HG02840 (cell line): ENCODE measurements at regions not wholly inside any gene's neighbourhood (a gene's known extent, or its start where the extent isn't known, plus 50 kb on each side); places are given as distances from the start of the nearest gene placed in this dataset.

Experiments
- ATAC-seq: cut with Tn5 transposase; IDR thresholded peaks from one replicate; pipeline ENCODE4 v1.9.1; 2021; ENCODE audit warnings: mild to moderate bottlenecking, moderate library complexity, moderate number of reproducible peaks; ENCODE audit not compliant: unreplicated experiment, low FRiP score

DNA sequence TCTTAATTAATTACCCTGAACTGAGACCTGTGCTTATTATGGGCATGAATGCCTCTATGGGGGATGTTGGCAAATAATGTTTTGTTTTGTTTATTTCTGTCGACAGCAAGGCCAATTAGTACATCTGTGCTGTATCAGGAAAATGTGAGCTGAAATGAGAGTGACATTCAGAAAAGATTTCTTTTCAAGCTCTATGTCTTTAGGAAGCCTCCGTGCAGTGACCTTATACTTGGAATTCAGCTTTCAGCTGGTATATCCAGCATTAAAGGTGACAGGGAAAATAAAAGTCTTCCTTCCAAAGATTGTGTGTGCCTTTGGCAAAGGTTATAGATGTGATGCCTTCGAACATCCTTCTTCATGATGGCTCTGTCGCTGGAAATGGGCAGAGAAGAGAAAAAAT is 1061.1 kb downstream of the SORCS3 start:
- no peak for ATAC-seq

DNA sequence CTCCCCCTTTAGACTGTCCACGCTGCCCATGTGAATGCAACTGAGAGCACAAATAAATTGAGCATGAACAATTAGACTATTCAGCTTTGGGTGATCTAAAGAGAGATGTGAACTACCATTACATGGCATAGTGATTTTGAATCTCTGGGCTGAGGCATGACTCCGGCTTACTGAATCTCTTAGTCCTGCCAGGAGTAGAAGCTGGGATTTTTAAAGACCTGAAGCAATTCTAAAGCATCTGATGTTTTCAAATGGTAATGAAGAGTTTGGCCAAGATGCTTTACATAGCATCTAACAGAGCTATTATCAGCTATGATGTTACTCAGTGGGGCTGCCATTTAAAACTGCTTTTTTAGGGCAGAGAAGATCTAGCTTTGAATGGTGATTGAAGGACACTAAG is 1059.1 kb downstream of the SORCS3 start:
- ATAC-seq = no peak

DNA sequence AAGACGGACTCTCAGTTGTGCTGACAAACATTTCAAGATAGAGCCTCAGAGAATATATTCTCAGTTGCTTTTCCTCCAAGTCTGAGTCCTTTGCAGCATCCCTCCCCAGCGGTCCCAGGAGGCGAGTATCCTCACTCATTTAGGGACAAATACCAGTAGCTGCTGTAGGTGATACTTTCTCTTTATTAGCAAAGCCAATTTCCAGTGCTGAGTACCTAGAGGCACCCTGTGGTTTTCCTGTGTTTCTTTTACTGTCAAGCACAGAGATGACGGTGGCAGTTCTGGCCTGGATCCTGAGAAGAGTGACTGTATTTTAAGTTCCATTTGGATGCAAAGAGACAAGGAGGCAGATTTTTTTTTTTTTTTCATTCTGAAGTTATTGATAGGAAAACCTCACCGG is 1058.4 kb downstream of the SORCS3 start:
- no peak for ATAC-seq

DNA sequence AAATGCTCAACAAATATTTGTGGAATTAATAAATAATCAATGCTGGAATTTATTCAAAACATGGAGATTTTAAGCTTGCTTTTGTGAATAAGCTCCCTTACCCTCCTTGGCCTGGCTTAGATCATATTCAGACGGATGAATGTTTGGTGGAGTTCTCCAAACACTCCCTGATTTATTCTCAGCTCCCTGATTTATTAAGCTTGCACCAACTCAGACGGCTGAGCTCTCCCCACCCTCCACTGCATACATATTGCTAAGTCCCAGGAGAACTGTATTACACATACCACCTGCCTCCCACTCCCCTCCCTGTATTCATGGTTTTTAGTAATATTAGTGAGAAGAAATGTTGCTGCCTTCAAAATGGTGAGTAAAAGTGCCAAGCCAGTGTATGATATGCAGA is 1057.5 kb downstream of the SORCS3 start:
- ATAC-seq = no peak

DNA sequence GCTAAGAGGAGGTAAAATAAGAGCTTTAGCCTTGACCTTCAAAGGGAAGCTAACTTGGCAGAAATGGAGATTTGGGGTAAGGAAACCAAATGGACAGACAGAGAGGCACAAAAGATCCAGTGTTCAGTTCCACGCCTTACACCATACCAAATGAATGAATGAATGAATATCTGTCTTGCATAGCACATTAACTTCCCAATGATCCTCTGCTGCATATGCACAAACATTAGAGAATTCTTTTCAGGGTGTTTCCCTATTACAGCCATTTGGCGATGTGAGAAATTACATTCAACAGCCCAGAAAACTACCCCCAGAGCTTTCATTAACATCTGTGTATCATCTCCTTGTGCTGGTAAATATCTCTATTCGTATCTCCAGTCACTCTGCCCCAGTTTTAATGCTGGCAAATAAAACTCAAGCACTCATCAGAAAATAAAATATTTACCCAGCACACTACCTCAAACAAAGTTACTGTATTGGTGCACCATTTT is 1056.2 kb downstream of the SORCS3 start:
- no peak for ATAC-seq

DNA sequence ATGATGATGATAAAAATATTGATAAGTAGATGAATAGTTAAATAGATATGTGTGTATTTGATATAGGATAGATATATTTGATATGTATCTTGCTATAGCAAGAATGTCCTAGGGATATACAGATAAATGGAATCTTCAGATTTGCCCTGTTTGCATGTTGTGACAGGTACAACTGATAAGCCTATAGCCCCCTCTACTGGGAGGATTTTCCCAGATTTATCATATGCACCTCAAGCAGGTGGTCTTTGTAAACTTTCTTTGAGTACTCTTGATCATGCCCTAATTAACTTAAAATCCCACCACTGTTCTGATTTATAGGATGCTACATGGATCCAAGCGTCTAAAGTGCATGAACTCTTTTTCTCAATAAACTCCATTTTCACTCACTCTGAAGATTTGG is 1050.7 kb downstream of the SORCS3 start:
- no peak for ATAC-seq

DNA sequence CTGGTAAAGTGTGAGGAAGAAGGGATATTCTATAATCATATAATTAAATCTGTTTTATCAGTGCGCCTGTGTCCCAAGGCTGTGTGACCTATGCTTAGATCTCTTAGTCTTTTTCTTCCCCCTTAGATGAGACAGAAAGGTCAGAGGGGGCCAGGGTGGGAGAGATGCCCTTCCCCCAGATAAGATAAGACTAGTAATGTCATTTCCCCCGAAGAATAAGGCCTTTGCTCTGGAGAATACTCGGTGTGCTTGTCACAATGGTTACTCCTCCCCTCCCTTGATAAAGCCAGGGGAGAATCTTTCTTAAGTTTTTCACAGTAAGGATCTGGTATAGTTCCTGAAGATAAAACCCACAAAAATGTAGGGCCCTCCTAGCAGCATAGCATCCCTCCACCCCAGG is 1041.8 kb downstream of the SORCS3 start:
- ATAC-seq = no peak

DNA sequence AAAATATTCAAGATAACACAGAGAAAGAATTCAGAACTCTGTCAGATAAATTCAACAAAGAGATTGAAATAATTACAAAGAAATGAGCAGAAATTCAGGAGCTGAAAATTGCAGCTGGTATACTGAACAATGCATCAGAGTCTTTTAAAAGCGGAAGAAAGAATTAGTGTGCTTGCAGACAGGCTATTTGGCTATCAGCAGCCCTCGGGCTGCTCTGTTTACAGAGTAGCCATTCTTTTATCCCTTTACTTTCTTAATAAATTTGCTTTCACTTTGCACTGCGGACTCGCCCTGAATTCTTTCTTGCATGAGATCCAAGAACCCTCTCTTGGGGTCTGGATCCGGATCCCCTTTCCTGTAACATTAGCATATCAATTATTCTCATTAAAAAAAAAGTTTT is 1040.0 kb downstream of the SORCS3 start:
- no peak for ATAC-seq

DNA sequence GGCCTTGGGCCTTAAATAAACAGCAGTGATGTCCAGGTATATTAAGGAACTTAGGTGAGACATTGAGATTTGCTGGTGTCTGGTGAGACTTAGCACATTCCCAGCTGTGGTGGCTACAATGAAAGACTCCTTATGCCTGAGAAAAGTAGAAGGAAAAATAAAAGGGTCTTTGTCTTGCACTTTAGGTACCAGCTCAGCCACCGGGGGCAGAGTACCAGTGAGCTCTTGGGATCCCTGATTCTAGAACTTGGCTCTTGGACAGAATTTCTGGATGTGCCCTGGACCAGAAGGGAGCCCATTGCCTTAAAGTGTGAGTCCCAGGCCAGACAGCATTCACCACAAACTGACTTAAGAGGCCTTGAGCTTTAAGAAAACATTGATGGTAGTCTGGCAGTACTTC is 1038.7 kb downstream of the SORCS3 start:
- ATAC-seq = no peak

DNA sequence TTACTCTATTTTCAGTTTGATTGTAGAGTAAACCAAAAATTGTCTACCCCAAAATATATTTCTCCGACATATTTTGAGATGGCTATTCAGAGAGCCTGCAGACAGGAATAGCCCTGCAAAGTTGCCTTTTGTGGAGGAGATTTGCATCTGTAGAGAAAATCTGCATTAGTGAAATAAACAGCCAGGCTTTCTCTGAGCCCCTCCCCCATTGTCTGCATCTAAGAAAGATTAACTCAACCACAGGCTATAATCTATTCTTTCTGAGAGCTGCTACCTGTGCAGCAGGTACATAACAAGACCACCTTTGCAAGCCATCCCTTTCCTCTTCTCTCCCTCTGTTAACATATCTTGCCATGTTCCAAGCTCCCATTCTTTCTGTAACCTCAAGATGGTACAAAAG is 1034.2 kb downstream of the SORCS3 start:
- ATAC-seq = no peak

DNA sequence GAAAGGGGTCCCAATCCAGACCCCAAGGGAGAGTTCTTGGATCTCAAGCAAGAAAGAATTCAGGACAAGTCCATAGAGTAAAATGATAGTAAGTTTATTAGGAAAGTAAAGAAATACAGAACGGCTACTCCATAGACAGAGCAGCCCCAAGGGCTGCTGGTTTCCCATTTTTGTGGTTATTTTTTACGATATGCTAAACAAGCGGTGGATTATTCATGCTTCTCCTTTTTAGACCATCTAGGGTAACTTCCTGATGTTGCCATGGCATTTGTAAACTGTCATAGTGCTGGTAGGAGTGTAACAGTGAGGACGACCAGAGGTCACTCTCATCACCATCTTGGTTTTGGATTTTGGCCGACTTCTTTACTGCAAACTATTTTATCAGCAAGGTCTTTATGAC is 1033.4 kb downstream of the SORCS3 start:
- no peak for ATAC-seq

DNA sequence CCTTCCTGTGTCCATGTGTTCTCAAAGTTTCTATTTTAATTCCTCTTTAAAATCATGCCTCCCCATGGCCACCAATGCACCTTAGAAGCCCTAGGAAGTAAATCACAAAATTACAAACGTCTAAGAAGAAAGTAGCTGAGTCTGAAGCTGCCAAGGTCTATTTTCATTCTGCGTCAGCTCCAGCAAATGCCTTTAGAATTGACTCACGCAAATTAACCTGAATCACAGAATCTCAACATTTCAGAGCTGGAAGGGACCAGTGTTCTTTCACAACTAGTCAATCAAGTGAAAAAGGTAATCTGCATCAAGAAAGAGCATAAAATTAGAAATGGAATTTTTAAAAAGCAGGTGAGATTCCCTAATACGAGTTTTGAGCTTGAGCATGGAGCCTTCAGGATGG is 1017.6 kb downstream of the SORCS3 start:
- no peak for ATAC-seq

DNA sequence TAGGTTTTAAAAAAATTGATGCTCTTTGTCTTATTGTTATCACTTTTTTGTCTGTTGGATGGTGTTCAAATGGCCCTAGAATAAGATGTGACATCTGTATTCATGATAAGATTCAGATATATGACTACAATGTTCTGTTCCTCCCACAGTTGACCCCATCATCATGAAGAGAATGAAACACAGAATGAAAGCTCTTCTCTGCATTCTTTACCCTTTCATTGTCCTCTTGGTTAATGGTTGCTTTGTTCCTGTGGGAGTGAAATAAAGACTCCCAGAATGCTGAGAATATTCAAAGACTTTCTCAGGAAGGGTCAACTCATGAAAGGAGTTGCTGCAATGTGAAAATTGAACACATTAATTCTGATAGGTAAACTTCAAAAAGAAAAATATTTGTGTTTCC is 1015.8 kb downstream of the SORCS3 start:
- no peak for ATAC-seq

DNA sequence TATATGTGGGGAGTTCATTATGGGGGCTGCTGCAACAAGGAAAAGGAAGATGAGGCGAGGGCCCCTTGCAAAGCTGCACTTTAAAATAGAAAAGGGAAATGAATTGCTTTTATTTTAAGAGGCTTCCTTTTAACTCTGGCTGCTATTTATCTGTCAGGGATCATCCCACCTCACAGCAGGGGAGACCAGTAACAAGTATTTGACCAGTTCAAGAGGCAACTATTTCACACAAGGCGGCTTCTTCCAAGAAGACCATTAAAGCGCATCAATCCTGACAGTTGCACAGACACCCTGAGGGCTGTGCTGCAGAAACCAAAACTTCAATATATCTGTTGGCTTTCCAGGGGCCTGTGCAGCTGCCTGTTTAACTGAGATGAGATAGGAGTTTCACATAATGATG is 1009.2 kb downstream of the SORCS3 start:
- no peak for ATAC-seq

DNA sequence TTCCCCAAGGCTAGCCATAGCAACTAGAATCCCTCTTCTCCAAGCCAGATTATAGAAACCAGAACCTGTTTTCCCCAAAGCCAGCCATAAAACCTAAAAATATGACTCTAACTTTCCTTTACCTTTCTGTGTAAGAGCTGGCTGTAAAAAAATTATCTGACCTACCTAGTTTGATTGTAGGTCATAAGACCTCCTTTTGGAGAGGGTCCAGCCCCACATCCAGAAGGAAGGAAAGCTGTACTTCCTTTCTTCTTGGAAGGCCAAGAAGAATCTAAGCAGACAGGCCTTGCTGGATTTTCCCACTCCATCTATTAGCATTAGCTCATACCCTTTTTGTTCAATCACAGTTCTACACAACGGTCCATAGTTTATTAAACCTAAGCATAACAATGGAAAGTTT is 1006.3 kb downstream of the SORCS3 start:
- no peak for ATAC-seq

DNA sequence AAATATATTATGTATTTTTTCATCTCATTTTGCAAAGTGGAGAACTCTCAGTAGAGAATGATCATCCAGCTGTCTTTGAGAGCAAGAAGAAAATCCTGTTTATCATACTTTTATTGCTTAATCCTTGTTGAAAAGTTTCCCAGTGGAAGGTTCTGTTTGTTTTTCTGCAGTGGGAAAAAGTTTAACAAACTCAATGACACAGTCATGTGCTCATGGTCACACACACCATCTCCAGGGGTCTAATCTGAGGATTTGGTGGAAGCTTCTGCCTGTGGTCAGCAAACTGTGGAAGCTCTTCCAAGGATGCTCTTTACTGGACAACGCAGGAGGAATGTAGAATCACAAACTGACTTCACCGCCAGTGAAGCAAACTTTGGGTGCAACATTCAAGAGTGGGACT is 1003.9 kb downstream of the SORCS3 start:
- ATAC-seq = no peak

DNA sequence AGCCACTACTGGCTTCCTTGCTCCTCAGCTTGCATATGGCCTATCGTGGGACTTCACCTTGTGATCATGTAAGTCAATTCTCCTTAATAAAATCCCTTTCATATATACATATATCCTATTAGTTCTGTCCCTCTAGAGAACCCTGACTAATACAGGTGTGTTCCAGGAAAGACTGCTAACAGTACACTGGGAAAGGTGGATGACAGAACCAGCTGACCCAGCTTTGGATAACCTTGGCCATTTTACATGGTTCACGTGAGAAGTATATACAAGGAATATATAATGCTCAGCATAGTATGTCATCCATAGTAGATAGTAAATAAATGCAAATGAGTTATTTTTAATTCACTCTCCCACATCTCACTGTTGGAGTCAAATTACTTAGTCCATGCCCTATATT is 1003.5 kb downstream of the SORCS3 start:
- ATAC-seq = no peak

DNA sequence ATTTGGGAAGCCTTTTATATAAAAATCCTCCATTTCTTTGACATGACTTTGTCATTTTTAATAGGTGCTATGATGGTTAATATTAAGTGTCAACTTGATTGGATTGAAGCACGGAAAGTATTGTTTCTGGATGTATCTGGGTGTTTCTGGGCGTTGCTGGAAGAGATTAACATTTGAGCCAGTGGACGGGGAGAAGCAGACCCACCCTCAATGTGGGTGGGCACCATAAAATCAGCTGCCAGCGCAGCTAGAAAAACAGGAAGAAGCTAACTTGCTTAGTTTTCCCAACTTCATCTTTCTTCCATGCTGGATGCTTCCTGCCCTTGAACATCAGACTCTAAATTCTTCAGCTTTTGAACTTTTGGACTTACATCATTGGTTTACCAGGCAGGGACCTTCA is 1003.0 kb downstream of the SORCS3 start:
- no peak for ATAC-seq

DNA sequence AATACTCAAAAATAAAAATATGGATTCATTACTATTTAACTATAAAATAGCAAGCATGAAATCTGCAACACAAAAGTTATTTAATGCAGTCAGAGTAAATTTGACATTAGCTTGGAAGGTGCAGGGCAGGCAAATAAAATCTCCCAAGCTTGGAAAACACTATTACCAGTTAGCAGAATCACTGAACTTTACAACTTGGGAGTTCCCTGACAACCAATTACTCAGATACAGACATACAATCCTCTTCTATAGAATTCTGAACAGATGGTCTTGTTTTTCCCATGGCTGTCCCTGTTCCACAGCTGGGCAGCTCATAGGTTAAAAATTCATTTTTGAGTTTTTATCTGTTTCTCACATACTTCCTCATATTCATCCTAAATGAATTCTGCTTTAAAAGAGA is 1002.6 kb downstream of the SORCS3 start:
- no peak for ATAC-seq

DNA sequence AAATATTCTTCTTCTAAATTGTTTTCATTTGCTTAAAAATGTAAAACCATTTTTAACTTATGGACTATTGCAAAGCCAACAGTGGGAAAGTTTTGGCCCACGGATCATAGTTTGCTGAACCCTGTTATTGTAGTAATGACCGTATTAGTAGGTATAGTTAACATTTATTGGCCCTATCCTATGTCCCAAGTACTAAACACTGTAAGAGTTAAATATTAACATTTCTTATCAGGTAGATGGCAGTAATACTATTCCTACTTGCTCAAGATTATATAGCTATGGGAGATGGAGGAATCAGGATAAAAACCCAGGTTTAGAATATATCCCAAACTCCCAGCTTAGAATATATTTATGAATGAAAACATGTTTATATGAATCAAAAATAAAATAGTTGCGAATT is 993.2 kb downstream of the SORCS3 start:
- ATAC-seq = no peak

DNA sequence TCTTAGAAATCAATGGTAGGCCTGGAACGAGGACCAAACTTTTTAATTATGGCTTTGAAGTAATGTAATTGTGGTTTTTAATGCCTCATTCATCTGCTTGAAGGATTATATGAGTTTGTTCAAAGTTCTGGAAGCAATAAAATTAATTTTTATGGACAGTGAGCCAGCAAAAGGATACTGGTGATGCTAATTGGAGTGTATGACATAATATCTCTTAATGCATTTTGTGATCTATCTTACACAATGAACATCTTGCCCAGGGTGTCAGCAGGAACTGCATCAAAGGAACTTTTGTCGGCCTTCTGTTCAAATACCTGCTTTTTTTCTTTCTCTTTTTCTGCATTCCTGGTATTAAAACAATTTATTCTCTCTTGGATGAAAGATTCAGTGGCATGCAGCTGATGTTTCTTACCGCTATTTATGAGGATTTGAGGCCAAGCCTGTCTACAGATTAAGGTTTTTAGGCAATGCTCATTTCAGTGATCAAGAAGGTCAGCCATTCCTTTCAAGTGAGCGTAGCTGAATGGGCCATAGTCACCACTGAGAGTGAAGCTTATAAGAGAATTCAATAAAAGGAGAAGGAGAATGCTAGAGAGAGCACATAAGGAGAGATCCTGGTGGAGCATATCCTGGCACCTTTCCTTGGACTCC is 974.8 kb downstream of the SORCS3 start:
- no peak for ATAC-seq

DNA sequence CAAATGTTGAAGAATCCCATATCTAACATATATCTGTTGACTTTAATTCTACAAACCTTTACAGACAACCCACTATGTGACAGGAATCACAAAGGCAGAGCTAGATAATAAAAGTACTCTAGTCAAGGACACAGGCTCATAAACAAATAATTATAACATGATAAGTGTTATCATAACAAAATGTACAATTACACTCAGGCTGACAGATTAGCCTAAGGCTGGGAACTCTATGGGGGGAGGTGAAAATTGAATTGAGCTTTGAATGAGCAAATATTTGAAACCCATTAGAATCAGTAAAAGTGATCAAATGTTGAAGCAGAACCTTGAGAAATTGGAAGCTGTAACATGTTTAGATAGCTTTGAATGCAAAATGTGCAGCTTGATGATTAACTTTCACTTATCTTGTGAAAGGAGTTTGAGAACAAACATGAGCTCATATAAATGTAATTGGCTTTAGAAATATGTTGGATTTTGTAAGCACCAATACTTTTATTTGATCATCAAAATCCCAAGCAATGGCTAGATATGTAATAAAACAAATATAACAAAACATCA is 970.2 kb downstream of the SORCS3 start:
- ATAC-seq = no peak

DNA sequence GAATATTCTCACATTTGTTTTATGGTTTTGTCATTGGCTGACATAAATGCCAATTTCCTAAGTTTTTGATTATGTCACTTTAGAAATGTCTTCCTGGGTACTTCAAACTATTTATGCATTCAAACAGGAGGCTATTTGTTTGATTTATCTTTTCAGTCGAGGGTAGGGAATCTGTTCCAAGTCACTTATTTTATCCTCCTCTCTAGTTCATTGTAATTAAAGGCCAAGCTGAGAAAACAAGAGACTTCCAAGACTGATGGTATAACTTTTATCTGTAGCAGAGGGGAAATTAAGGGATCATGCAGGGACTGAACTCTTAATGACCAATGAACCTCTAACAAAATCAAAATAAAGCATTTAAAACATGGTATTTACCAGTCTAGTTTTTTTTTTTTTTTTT is 968.4 kb downstream of the SORCS3 start:
- no peak for ATAC-seq
